Occipital lobe (tissue), 1 donor: ENCODE measurements at regions not wholly inside any gene's neighbourhood (a gene's known extent, or its start where the extent isn't known, plus 50 kb on each side); places are given as distances from the start of the nearest gene placed in this dataset.

Experiments
- DNase-seq: peaks from one replicate; lab custom pipeline; 2025; lab: John Stamatoyannopoulos, UW

GRCh38 chr5:4221048-4221447 lies 625.4 kb downstream of the IRX1 start:
- DNase-seq, result no peak

GRCh38 chr5:4222147-4222546 lies 626.5 kb downstream of the IRX1 start:
- DNase-seq, result no peak

GRCh38 chr5:4222821-4223220 lies 627.2 kb downstream of the IRX1 start:
- no peak for DNase-seq

- no peak for DNase-seq
Measured at GRCh38 chr5:4225741-4226140, 630.1 kb downstream of the IRX1 start.

- DNase-seq, result no peak
Measured at GRCh38 chr5:4226565-4226964, 630.9 kb downstream of the IRX1 start.

GRCh38 chr5:4228708-4229107 lies 633.1 kb downstream of the IRX1 start:
- no peak for DNase-seq

GRCh38 chr5:4229414-4230292 lies 634.0 kb downstream of the IRX1 start:
- DNase-seq, result no peak

GRCh38 chr5:4230471-4230785 lies 634.8 kb downstream of the IRX1 start:
- DNase-seq, result no peak

GRCh38 chr5:4230786-4231641 lies 635.4 kb downstream of the IRX1 start:
- peak; percentile 22 for DNase-seq

- DNase-seq, result no peak
Measured at GRCh38 chr5:4232084-4232483, 636.5 kb downstream of the IRX1 start.

GRCh38 chr5:4233671-4234070 lies 638.0 kb downstream of the IRX1 start:
- no peak for DNase-seq

- DNase-seq, result no peak
Measured at GRCh38 chr5:4243479-4244264, 648.0 kb downstream of the IRX1 start.

- no peak for DNase-seq
Measured at GRCh38 chr5:4244306-4244705, 648.7 kb downstream of the IRX1 start.

GRCh38 chr5:4245076-4245475 lies 649.4 kb downstream of the IRX1 start:
- no peak for DNase-seq

GRCh38 chr5:4245511-4245910 lies 649.9 kb downstream of the IRX1 start:
- no peak for DNase-seq

GRCh38 chr5:4246447-4246846 lies 650.8 kb downstream of the IRX1 start:
- DNase-seq, result no peak

- DNase-seq, result no peak
Measured at GRCh38 chr5:4250254-4250653, 654.6 kb downstream of the IRX1 start.

GRCh38 chr5:4252385-4252784 lies 656.8 kb downstream of the IRX1 start:
- DNase-seq, result no peak

- DNase-seq, result no peak
Measured at GRCh38 chr5:4254736-4255135, 659.1 kb downstream of the IRX1 start.

GRCh38 chr5:4255441-4255840 lies 659.8 kb downstream of the IRX1 start:
- no peak for DNase-seq

- DNase-seq, result no peak
Measured at GRCh38 chr5:4258170-4258569, 662.5 kb downstream of the IRX1 start.

GRCh38 chr5:4271193-4271592 lies 675.6 kb downstream of the IRX1 start:
- no peak for DNase-seq
